T-helper 17 cell (primary cell): ENCODE measurements at regions not wholly inside any gene's neighbourhood (a gene's known extent, or its start where the extent isn't known, plus 50 kb on each side); places are given as distances from the start of the nearest gene placed in this dataset.
"Not testable (repeated sequence)": the region's sequence is repeated elsewhere in the genome, so short reads cannot be mapped to it uniquely, and the experiment has no call there.

Source experiments
- ATAC-seq: fragments of 150-1000 bp; cut with Tn5 transposase; 2 replicates; pipeline ENCODE4 v1.10.0; 2021; ENCODE audit warnings: mild to moderate bottlenecking, moderate library complexity
- DNase-seq, 3 donors: peaks; one replicate each; pipeline versions ENCODE4 v3.0.0 to v3.0.0-alpha.2; 2020 to 2021
- H3K9me3 ChIP-seq: one replicate; pipeline ENCODE4 v1.7.0; 2013; ENCODE audit warnings: low read length, mild to moderate bottlenecking; ENCODE audit not compliant: control insufficient read depth, poor library complexity, severe bottlenecking
- H3K27ac Mint-ChIP-seq: one replicate; pipeline ENCODE4 v1.8.0; 2022; ENCODE audit warnings: mild to moderate bottlenecking, moderate library complexity, mixed read lengths
- H3K27me3 Mint-ChIP-seq: one replicate; pipeline ENCODE4 v1.8.0; 2022; ENCODE audit warnings: mixed read lengths
- H3K36me3 Mint-ChIP-seq: one replicate; pipeline ENCODE4 v1.8.0; 2022; ENCODE audit warnings: low read depth, mixed read lengths
- H3K4me1 Mint-ChIP-seq: one replicate; pipeline ENCODE4 v1.8.0; 2022; ENCODE audit warnings: mild to moderate bottlenecking, mixed read lengths
- H3K4me3 Mint-ChIP-seq: one replicate; pipeline ENCODE4 v1.8.0; 2022; ENCODE audit warnings: mild to moderate bottlenecking, moderate library complexity, mixed read lengths

DNA sequence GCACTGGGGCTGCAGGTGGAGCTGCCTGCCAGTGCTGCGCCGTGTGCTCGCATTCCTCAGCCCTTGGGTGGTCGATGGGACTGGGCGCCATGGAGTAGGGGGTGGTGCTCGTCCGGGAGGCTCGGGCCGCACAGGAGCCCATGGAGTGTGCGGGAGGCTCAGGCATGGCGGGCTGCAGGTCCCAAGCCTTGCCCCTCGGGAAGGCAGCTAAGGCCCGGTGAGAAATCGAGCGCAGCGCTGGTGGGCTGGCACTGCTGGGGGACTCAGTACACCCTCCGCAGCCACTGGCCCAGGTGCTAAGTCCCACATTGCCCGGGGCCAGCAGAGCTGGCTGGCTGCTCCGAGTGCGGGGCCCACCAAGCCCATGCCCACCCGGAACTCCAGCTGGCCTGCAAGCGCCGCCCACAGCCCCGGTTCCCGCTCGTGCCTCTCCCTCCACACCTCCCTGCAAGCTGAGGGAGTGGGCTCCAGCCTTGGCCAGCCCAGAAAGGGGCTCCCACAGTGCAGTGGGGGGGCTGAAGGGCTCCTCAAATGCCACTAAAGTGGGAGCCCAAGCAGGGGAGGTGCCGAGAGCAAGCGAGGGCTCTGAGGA is 467.8 kb downstream of the AMY1C start:
- ATAC-seq, H3K36me3 Mint-ChIP-seq, H3K27ac Mint-ChIP-seq, H3K27me3 Mint-ChIP-seq, DNase-seq, H3K4me3 Mint-ChIP-seq, H3K9me3 ChIP-seq, H3K4me1 Mint-ChIP-seq: not testable (repeated sequence)

DNA sequence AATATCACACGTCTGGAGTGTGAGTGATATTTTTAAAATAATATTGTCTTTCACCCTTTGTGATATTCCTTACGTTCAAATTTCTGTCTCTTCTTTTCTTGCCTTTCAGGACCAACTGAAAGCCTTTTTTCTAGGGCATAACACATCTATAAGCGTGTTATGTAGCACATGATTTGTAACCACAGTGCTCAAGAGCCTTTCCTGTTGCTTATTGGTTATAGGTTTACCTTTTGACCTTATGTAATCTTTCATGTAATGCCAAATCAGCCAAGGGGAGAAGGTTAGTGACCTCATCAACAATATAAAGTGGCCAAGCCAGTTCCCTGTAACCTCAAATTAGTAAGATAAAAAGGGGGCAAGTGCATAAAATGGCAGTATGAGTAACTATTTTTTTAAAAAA is 480.2 kb downstream of the AMY1C start:
- no peak overlapping the region for H3K4me3 Mint-ChIP-seq
- ATAC-seq: no peak
- no peak for DNase-seq

GRCh38 chr1:104231676-104232075 is 482.0 kb downstream of the AMY1C start:
- H3K4me3 Mint-ChIP-seq: no peak overlapping the region
- no peaks in the 10 kb centered on the region for H3K4me1 Mint-ChIP-seq
- no peaks in the 10 kb centered on the region for H3K9me3 ChIP-seq
- no peaks in the 10 kb centered on the region for H3K36me3 Mint-ChIP-seq
- DNase-seq: no peak
- ATAC-seq: no peak
- no peaks in the 10 kb centered on the region for H3K27me3 Mint-ChIP-seq
- H3K27ac Mint-ChIP-seq: no peak overlapping the region

More for the DNA sequence above, 480.2 kb downstream of the AMY1C start:
- no peaks in the 10 kb centered on the region for H3K9me3 ChIP-seq
- H3K36me3 Mint-ChIP-seq: no peaks in the 10 kb centered on the region
- no peaks in the 10 kb centered on the region for H3K4me1 Mint-ChIP-seq
- no peaks in the 10 kb centered on the region for H3K27me3 Mint-ChIP-seq
- H3K27ac Mint-ChIP-seq: no peak overlapping the region

- ATAC-seq: no peak
- no peaks in the 10 kb centered on the region for H3K9me3 ChIP-seq
- DNase-seq: no peak
- no peak overlapping the region for H3K27ac Mint-ChIP-seq
- H3K27me3 Mint-ChIP-seq: no peaks in the 10 kb centered on the region
- H3K36me3 Mint-ChIP-seq: no peaks in the 10 kb centered on the region
- H3K4me3 Mint-ChIP-seq: no peak overlapping the region
- H3K4me1 Mint-ChIP-seq: no peaks in the 10 kb centered on the region
Observed at GRCh38 chr1:104235141-104235540, 485.4 kb downstream of the AMY1C start.

DNA sequence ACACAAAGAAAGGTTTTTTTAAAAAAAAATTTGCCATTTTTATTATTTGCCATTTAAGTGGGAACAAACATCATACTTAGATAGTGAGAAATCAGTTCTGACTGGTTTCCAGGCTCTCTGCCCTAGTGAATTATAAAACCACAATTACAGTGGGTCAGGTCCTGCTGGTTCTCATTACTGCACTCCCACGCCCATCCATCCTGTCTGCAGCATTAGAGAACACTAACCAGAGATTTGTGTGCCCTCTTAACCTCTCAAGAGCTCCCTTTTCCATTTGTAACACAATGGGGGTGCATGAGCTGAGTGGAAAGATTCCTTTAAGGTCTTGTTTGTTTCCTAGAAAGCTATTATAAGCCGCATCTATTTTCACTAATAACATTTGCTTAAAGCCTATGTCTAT is 489.3 kb downstream of the AMY1C start:
- DNase-seq (no peak), ATAC-seq (no peak)
- Mint-ChIP-seq H3K36me3 (no peaks in the 10 kb centered on the region), H3K4me3 (no peak overlapping the region), H3K4me1 (no peaks in the 10 kb centered on the region), H3K27me3 (no peaks in the 10 kb centered on the region), H3K27ac (no peak overlapping the region)
- no peaks in the 10 kb centered on the region for H3K9me3 ChIP-seq

DNA sequence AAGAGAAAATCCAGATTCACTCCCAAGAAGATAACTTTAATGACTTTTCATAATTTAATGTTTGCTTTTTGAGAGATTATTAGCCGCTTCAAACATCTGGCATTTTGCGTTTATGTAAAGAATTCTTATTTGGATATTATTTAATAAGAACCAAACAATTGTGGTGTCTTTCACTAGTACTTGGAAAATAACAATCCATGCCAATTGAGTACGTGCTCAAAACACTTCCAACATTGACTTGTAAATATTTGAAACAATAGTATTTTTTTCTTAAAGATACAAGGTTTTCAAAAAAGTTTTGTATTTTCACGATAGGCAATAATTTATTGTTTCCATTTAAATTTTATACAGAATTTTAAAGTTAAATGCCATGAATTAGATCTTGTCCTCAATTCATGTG is 498.7 kb downstream of the AMY1C start:
- no peaks in the 10 kb centered on the region for H3K36me3 Mint-ChIP-seq
- H3K4me1 Mint-ChIP-seq: no peaks in the 10 kb centered on the region
- no peaks in the 10 kb centered on the region for H3K27me3 Mint-ChIP-seq
- no peak overlapping the region for H3K4me3 Mint-ChIP-seq
- H3K9me3 ChIP-seq: no peaks in the 10 kb centered on the region
- no peak for ATAC-seq
- no peak for DNase-seq
- H3K27ac Mint-ChIP-seq: no peak overlapping the region

- DNase-seq (no peak), ATAC-seq (no peak)
- no peaks in the 10 kb centered on the region for H3K4me1 Mint-ChIP-seq
- H3K36me3 Mint-ChIP-seq: no peaks in the 10 kb centered on the region
- H3K4me3 Mint-ChIP-seq: no peak overlapping the region
- no peaks in the 10 kb centered on the region for H3K27me3 Mint-ChIP-seq
- H3K9me3 ChIP-seq: no peaks in the 10 kb centered on the region
- H3K27ac Mint-ChIP-seq: no peak overlapping the region
Observed at GRCh38 chr1:104259481-104259880, 509.8 kb downstream of the AMY1C start.

DNA sequence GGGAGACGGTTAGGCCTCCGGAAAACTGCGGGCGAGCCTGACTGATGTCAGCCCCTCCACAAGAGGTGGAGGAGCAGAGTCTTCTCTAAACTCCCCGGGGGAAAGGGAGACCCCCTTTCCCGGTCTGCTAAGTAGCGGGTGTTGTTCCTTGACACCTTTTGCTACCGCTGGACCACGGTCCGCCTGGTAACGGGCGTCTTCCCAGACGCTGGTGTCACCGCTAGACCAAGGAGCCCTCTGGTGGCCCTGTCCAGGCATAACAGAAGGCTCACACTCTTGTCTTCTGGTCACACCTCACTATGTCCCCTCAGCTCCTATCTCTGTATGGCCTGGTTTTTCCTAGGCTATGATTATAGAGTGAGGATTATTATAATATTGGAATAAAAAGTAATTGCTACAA is 513.4 kb downstream of the AMY1C start:
- not testable (repeated sequence) for DNase-seq, H3K27me3 Mint-ChIP-seq, H3K27ac Mint-ChIP-seq, H3K9me3 ChIP-seq, H3K36me3 Mint-ChIP-seq, ATAC-seq, H3K4me3 Mint-ChIP-seq, H3K4me1 Mint-ChIP-seq

GRCh38 chr1:104264521-104264920 is 514.8 kb downstream of the AMY1C start:
- no peaks in the 10 kb centered on the region for H3K9me3 ChIP-seq
- no peaks in the 10 kb centered on the region for H3K4me1 Mint-ChIP-seq
- no peaks in the 10 kb centered on the region for H3K27me3 Mint-ChIP-seq
- no peak overlapping the region for H3K4me3 Mint-ChIP-seq
- ATAC-seq (no peak), DNase-seq (no peak)
- no peak overlapping the region for H3K27ac Mint-ChIP-seq
- H3K36me3 Mint-ChIP-seq: no peaks in the 10 kb centered on the region

- H3K27ac Mint-ChIP-seq: no peak overlapping the region
- no peaks in the 10 kb centered on the region for H3K9me3 ChIP-seq
- DNase-seq (no peak), ATAC-seq (no peak)
- H3K4me3 Mint-ChIP-seq: no peak overlapping the region
- no peaks in the 10 kb centered on the region for H3K36me3 Mint-ChIP-seq
- H3K27me3 Mint-ChIP-seq: no peaks in the 10 kb centered on the region
- no peaks in the 10 kb centered on the region for H3K4me1 Mint-ChIP-seq
Observed at GRCh38 chr1:104265163-104265562, 515.5 kb downstream of the AMY1C start.

DNA sequence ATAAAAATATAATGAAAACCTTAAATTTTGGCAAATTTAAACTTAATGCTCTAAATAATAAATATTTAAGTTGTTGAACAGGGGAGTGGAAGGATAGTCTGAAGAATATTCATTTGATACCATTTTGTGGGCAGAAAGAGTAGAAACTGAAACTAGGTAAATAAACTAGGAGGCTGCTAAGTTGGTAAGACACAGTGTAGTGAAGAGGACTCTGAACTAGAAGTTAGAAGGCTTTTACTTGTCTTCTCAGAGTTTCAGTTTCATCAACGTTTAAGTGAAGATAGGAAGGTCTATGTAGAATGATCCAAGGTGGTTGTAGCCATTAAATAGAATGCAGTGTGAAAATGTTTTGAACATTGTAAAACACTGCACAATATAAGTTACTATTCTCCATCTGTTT is 516.9 kb downstream of the AMY1C start:
- DNase-seq: no peak
- Mint-ChIP-seq H3K4me3 (no peak overlapping the region), H3K4me1 (no peaks in the 10 kb centered on the region), H3K36me3 (no peaks in the 10 kb centered on the region), H3K27me3 (no peaks in the 10 kb centered on the region), H3K27ac (no peak overlapping the region)
- ATAC-seq: no peak
- no peaks in the 10 kb centered on the region for H3K9me3 ChIP-seq

DNA sequence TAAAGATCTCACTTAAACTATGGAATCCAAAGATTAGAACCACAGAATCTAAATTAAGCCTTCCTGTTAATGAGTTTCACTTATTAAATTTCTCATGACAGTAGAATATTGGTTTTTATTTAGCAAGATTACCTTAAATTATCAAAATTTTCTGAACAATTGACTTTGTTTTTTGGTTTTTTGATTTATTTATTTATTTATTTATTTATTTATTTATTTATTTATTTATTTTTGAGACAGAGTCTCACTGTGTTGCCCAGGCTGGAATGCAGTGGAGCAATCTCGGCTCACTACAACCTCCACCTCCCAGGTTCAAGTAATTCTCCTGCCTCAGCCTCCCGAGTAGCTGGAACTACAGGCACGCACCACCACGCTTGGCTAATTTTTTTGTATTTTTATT is 538.6 kb downstream of the AMY1C start:
- H3K27me3 Mint-ChIP-seq, H3K9me3 ChIP-seq, ATAC-seq, H3K27ac Mint-ChIP-seq, H3K4me1 Mint-ChIP-seq, H3K36me3 Mint-ChIP-seq, H3K4me3 Mint-ChIP-seq, DNase-seq: not testable (repeated sequence)

GRCh38 chr1:104291156-104291555 is 541.5 kb downstream of the AMY1C start:
- ATAC-seq (no peak), DNase-seq (no peak)
- Mint-ChIP-seq H3K27me3 (no peaks in the 10 kb centered on the region), H3K4me3 (no peak overlapping the region), H3K27ac (no peak overlapping the region), H3K36me3 (no peaks in the 10 kb centered on the region), H3K4me1 (no peaks in the 10 kb centered on the region)
- H3K9me3 ChIP-seq: no peaks in the 10 kb centered on the region

GRCh38 chr1:104294259-104294658 is 544.6 kb downstream of the AMY1C start:
- H3K4me3 Mint-ChIP-seq: no peak overlapping the region
- no peaks in the 10 kb centered on the region for H3K9me3 ChIP-seq
- no peak overlapping the region for H3K27ac Mint-ChIP-seq
- H3K27me3 Mint-ChIP-seq: no peaks in the 10 kb centered on the region
- H3K36me3 Mint-ChIP-seq: no peaks in the 10 kb centered on the region
- DNase-seq: no peak
- H3K4me1 Mint-ChIP-seq: no peaks in the 10 kb centered on the region
- ATAC-seq: no peak
